ENCODE measurements at regions not wholly inside any gene's neighbourhood (a gene's known extent, or its start where the extent isn't known, plus 50 kb on each side); places are given as distances from the start of the nearest gene placed in this dataset.

- H3K9me3 Mint-ChIP-seq: peaks cover 17% of the 10 kb centered on the region
- POLR2A ChIA-PET: no interaction called here
- Histone ChIP-seq H3K4me3 (ENCODE audit: low read length) (no peak overlapping the region), H3K9me3 (ENCODE audit: control insufficient read depth in 1 of 2, insufficient read depth in 1 of 2, low read length in 2 of 2) (peaks cover 0 to 3% of the 10 kb centered on the region in 2 experiments), H3K36me3 (ENCODE audit: insufficient read depth, low read length) (no peaks in the 10 kb centered on the region), H3K27ac (ENCODE audit: low read depth in 1 of 2, low read length in 2 of 2) (no peak overlapping the region), H3K4me1 (ENCODE audit: insufficient read depth, low read length) (no peaks in the 10 kb centered on the region), H3K27me3 (ENCODE audit: control insufficient read depth in 1 of 2, insufficient read depth in 2 of 2, low read length in 2 of 2) (no peaks in the 10 kb centered on the region)
- no peaks in the 10 kb centered on the region for H3K4me1 Mint-ChIP-seq (ENCODE audit: low read depth)
- H3K36me3 Mint-ChIP-seq (ENCODE audit: low read depth): no peaks in the 10 kb centered on the region
- H3K4me3 Mint-ChIP-seq: no peak overlapping the region
- H3K27me3 Mint-ChIP-seq: no peaks in the 10 kb centered on the region
- ATAC-seq (ENCODE audit: poor library complexity): no peak
- TF ChIP-seq CTCF (IDR thresholded peaks at IDR 0.05): no peak
- no peak for DNase-seq
- intact Hi-C loops (cut with DNase I, micrococcal nuclease): no loop called here
- H3K27ac Mint-ChIP-seq: no peak overlapping the region
- CTCF ChIA-PET: no interaction called here
Measured at GRCh38 chr14:83433618-83434017, 1900.0 kb upstream of the SEL1L start.

GRCh38 chr14:83441801-83442200, 1908.1 kb upstream of the SEL1L start:
- no peaks in the 10 kb centered on the region for H3K36me3 Mint-ChIP-seq (ENCODE audit: low read depth)
- no peak overlapping the region for H3K27ac Mint-ChIP-seq
- CTCF ChIA-PET: no interaction called here
- H3K4me3 Mint-ChIP-seq: no peak overlapping the region
- POLR2A ChIA-PET: no interaction called here
- peaks cover 9% of the 10 kb centered on the region for H3K9me3 Mint-ChIP-seq
- ATAC-seq (ENCODE audit: poor library complexity) (no peak), DNase-seq (no peak)
- H3K36me3 ChIP-seq (ENCODE audit: insufficient read depth, low read length): no peaks in the 10 kb centered on the region
- no peaks in the 10 kb centered on the region for H3K27me3 Mint-ChIP-seq
- no peaks in the 10 kb centered on the region for H3K4me1 Mint-ChIP-seq (ENCODE audit: low read depth)
- H3K27ac ChIP-seq (ENCODE audit: low read depth in 1 of 2, low read length in 2 of 2): no peak overlapping the region
- no peaks in the 10 kb centered on the region for H3K4me1 ChIP-seq (ENCODE audit: insufficient read depth, low read length)
- no peaks in the 10 kb centered on the region for H3K9me3 ChIP-seq (ENCODE audit: control insufficient read depth in 1 of 2, insufficient read depth in 1 of 2, low read length in 2 of 2)
- TF ChIP-seq CTCF (IDR thresholded peaks at IDR 0.05): no peak
- no peak overlapping the region for H3K4me3 ChIP-seq (ENCODE audit: low read length)
- intact Hi-C loops (cut with DNase I, micrococcal nuclease): no loop called here
- H3K27me3 ChIP-seq (ENCODE audit: control insufficient read depth in 1 of 2, insufficient read depth in 2 of 2, low read length in 2 of 2): no peaks in the 10 kb centered on the region

GRCh38 chr14:83455561-83455960, 1921.9 kb upstream of the SEL1L start:
- H3K9me3 Mint-ChIP-seq: peaks cover 16% of the 10 kb centered on the region
- no peak overlapping the region for H3K27ac Mint-ChIP-seq
- H3K36me3 Mint-ChIP-seq (ENCODE audit: low read depth): no peaks in the 10 kb centered on the region
- H3K4me3 Mint-ChIP-seq: no peak overlapping the region
- Histone ChIP-seq H3K9me3 (ENCODE audit: control insufficient read depth in 1 of 2, insufficient read depth in 1 of 2, low read length in 2 of 2) (peaks cover 4 to 15% of the 10 kb centered on the region in 2 experiments), H3K4me3 (ENCODE audit: low read length) (no peak overlapping the region), H3K4me1 (ENCODE audit: insufficient read depth, low read length) (no peaks in the 10 kb centered on the region), H3K27me3 (ENCODE audit: control insufficient read depth in 1 of 2, insufficient read depth in 2 of 2, low read length in 2 of 2) (no peaks in the 10 kb centered on the region), H3K36me3 (ENCODE audit: insufficient read depth, low read length) (no peaks in the 10 kb centered on the region), H3K27ac (ENCODE audit: low read depth in 1 of 2, low read length in 2 of 2) (no peak overlapping the region)
- no peaks in the 10 kb centered on the region for H3K4me1 Mint-ChIP-seq (ENCODE audit: low read depth)
- DNase-seq (no peak), ATAC-seq (ENCODE audit: poor library complexity) (no peak)
- POLR2A ChIA-PET: interaction anchor here (0.7 kb wide), 1 partner anchor 18 kb away, joined by 3 read pairs; no protein-coding TSS in a partner anchor
- CTCF ChIA-PET: no interaction called here
- no peaks in the 10 kb centered on the region for H3K27me3 Mint-ChIP-seq
- intact Hi-C loops (cut with DNase I, micrococcal nuclease): no loop called here
- no peak for TF ChIP-seq CTCF (IDR thresholded peaks at IDR 0.05)

Measured in CD4-positive, alpha-beta T cell (primary cell).